Transverse colon (tissue), 4 donors: ENCODE measurements at regions not wholly inside any gene's neighbourhood (a gene's known extent, or its start where the extent isn't known, plus 50 kb on each side); places are given as distances from the start of the nearest gene placed in this dataset.

Experiments
- CTCF ChIP-seq, 5 experiments: fragments of 200-600 bp in 3 of 5; fragments of 450-650 bp in 2 of 5; sonication (generic) in 3 of 5; IDR thresholded peaks; 1 replicate in 2 of 5; 2 replicates in 3 of 5; pipeline ENCODE4 v1.5.1; 2016 to 2017; ENCODE audit warnings: antibody characterized with exemption in 5 of 5, inconsistent platforms in 3 of 5, mild to moderate bottlenecking in 2 of 5, moderate library complexity in 1 of 5
- EP300 ChIP-seq: sonication (generic); formaldehyde crosslinking; IDR thresholded peaks from one replicate; pipeline ENCODE4 v1.6.1; 2017; ENCODE audit warnings: antibody characterized with exemption, low read depth
- POLR2A ChIP-seq: fragments of 450-650 bp; IDR thresholded peaks from one replicate; pipeline ENCODE4 v1.6.1; 2016; ENCODE audit warnings: antibody characterized with exemption, mild to moderate bottlenecking, moderate library complexity
- POLR2AphosphoS5 ChIP-seq, 3 donors: sonication (generic); formaldehyde crosslinking; IDR thresholded peaks; one replicate each; pipeline ENCODE4 v1.6.1; 2016; ENCODE audit warnings: antibody characterized with exemption in 3 of 3

- TF ChIP-seq CTCF (IDR thresholded peaks at IDR 0.05) (no peak), POLR2AphosphoS5 (IDR thresholded peaks at IDR 0.05) (no peak), POLR2A (no peak), EP300 (no peak)
Measured at GRCh38 chr6:1055015-1055921, 256.6 kb upstream of the FOXQ1 start.
